Esophagus muscularis mucosa (tissue), 4 donors: ENCODE measurements at regions not wholly inside any gene's neighbourhood (a gene's known extent, or its start where the extent isn't known, plus 50 kb on each side); places are given as distances from the start of the nearest gene placed in this dataset.

ENCODE experiments used
- CTCF ChIP-seq, 3 experiments: fragments of 200-600 bp in 2 of 3; fragments of 450-650 bp in 1 of 3; sonication (generic) in 2 of 3; IDR thresholded peaks; one replicate each; pipeline ENCODE4 v1.5.1; 2017 to 2019; ENCODE audit warnings: antibody characterized with exemption in 3 of 3, mild to moderate bottlenecking in 2 of 3, moderate library complexity in 1 of 3
- EP300 ChIP-seq: sonication (generic); formaldehyde crosslinking; IDR thresholded peaks from one replicate; pipeline ENCODE4 v1.6.1; 2017; ENCODE audit warnings: antibody characterized with exemption
- POLR2A ChIP-seq: fragments of 450-650 bp; IDR thresholded peaks from one replicate; pipeline ENCODE4 v1.6.1; 2017; ENCODE audit warnings: antibody characterized with exemption, moderate library complexity, mild to moderate bottlenecking, low read depth

- TF ChIP-seq CTCF (IDR thresholded peaks at IDR 0.05) = no peak
- no peak for TF ChIP-seq POLR2A
- TF ChIP-seq EP300 = no peak
These were observed 335.7 kb downstream of the SFMBT2 start for GRCh38 chr10:7075110-7075509.
